AG04449 (cell line): ENCODE measurements at regions not wholly inside any gene's neighbourhood (a gene's known extent, or its start where the extent isn't known, plus 50 kb on each side); places are given as distances from the start of the nearest gene placed in this dataset.

Source experiments
- CTCF ChIA-PET: fragments of 350-600 bp; formaldehyde crosslinking; extraction: SDS; loops from one replicate; lab custom pipeline; 2021; ENCODE audit warnings: antibody characterized with exemption; lab: Yijun Ruan, JAX
- POLR2A ChIA-PET: fragments of 400-600, 350-600 bp; formaldehyde crosslinking; extraction: SDS; loops from one replicate; lab custom pipeline; 2020; ENCODE audit warnings: antibody characterized with exemption, inconsistent platforms; lab: Yijun Ruan, JAX
- DNase-seq: peaks from one replicate; pipeline ENCODE4 v3.0.0-alpha.2; 2010; ENCODE audit warnings: low read depth, low spot score
- H3K4me3 ChIP-seq: 2 replicates; pipeline ENCODE4 v1.5.1; 2011; ENCODE audit warnings: low read depth, mild to moderate bottlenecking, control low read depth, low read length
- TF ChIP-seq, protein P1 (sequence below): IDR thresholded peaks from one replicate; pipeline ENCODE4 v1.5.1; 2011; ENCODE audit warnings: mild to moderate bottlenecking, moderate library complexity, low read length, control low read depth, inconsistent platforms; ENCODE audit not compliant: insufficient read depth; ENCODE audit errors: missing control alignments

DNA sequence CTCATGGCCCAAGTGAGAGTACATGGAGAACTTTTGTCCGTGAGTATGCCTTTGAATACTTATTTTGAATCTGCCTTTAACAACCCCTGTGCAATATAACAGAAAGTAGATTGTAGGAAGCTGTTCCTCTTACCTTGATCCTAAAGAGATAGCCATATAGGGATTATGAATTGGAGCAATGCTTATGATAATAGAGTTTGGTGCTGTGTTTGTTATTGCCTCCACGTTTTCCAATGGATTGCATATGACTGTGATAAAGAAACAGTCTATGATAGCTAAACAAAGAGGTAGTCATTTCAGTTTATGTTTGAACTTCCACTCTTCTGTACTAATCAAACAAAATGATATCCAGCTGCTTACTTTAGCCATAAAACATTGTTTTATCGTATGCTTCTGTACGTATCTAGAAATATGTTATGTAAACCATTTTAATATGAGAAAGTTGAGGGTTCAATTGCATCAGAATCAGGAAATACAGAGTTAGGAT is 199.6 kb upstream of the RGMB start:
- H3K4me3 ChIP-seq, result no peak overlapping the region
- TF ChIP-seq, protein P1, sequence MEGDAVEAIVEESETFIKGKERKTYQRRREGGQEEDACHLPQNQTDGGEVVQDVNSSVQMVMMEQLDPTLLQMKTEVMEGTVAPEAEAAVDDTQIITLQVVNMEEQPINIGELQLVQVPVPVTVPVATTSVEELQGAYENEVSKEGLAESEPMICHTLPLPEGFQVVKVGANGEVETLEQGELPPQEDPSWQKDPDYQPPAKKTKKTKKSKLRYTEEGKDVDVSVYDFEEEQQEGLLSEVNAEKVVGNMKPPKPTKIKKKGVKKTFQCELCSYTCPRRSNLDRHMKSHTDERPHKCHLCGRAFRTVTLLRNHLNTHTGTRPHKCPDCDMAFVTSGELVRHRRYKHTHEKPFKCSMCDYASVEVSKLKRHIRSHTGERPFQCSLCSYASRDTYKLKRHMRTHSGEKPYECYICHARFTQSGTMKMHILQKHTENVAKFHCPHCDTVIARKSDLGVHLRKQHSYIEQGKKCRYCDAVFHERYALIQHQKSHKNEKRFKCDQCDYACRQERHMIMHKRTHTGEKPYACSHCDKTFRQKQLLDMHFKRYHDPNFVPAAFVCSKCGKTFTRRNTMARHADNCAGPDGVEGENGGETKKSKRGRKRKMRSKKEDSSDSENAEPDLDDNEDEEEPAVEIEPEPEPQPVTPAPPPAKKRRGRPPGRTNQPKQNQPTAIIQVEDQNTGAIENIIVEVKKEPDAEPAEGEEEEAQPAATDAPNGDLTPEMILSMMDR, result no peak
- POLR2A ChIA-PET, result no interaction called here
- CTCF ChIA-PET, result interaction anchor here (1.0 kb wide), 1 partner anchor 11 kb away, joined by 3 read pairs; no protein-coding TSS in a partner anchor
- DNase-seq, result no peak

DNA sequence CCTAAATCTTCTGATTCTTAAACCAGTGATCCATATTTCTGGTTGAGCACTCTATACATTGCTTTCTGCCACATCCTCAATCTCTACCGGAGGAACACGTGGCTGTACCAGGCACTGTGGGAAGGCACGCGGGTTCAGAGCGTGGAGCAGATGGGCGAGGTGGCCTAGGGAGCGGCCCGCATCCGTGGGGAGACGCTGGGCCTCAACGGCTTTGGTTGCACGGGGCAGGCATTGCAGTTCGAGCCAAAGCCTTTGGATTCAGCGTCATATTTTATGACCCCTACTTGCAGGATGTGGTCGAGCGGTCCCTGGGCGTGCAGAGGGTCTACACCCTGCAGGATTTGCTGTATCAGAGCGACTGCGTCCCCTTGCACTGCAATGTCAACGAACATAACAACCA is 197.2 kb upstream of the RGMB start:
- TF ChIP-seq, protein P1, result no peak
- CTCF ChIA-PET, result no interaction called here
- POLR2A ChIA-PET, result no interaction called here
- DNase-seq, result no peak
- H3K4me3 ChIP-seq, result no peak overlapping the region

DNA sequence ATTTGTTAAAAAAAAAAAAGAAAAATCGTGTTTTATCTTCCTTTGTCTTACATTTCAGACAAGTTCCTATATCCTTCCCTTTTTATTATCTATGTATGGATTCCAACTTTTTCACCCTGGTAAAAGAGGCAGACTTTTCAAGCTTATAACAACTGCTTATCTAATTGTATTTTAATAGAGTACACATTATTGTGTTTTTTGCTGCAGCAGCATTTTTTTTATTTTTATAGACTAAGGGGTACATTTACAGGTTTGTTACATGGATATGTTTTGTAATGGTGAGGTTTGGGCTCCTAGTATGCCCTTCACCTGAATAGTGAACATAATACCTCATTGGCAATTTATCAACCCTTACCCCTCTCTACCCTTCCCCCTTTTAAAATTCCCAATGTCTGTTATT is 195.0 kb upstream of the RGMB start:
- ChIA-PET POLR2A (no interaction called here), CTCF (interaction anchor here (1.2 kb wide), 1 partner anchor 191 kb away, joined by 3 read pairs; no protein-coding TSS in a partner anchor)
- no peak overlapping the region for H3K4me3 ChIP-seq
- TF ChIP-seq, protein P1, result no peak
- DNase-seq, result no peak

DNA sequence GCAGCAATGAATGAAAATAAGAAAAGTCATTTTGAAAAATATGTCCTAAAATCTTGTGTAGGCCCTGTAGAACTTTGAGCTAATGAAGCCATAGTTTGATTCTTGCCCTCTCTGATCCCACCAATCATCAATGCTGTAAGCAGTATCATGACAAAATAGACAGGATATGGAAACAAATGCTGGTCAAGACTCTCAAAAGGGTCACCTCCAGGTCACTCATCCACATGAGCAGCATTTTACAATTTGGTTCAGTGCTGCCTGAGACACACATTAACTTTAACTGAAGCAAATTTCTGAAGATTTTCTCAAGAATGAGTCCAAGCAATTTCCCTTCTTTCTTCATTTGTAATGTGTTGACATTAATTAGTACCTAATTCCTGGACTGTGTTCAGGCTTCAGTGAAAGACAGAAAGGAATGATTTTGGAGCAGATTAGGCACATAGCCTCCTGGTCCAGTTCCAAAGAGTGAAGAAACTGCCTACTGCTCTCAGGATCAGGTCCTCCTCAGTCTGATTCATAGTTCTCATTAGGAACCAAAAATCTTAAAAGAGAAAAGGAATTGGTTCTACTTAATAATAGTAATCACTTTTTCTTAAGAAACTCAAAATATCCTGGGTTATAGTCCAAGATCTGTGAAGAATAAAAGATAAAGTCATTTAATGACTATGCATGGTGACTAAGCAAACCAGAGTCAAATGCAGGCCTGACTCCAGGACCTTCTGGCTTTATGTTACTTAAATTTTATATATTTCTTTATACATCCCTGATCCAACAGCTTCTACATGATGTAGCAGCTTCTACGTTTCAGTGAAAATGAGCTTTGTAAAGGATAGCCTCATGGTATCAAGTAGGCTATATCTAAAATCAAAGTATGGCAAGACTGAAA is 192.1 kb upstream of the RGMB start:
- TF ChIP-seq, protein P1, result no peak
- ChIA-PET CTCF (no interaction called here), POLR2A (no interaction called here)
- H3K4me3 ChIP-seq, result no peak overlapping the region
- DNase-seq, result peak; percentile 37

DNA sequence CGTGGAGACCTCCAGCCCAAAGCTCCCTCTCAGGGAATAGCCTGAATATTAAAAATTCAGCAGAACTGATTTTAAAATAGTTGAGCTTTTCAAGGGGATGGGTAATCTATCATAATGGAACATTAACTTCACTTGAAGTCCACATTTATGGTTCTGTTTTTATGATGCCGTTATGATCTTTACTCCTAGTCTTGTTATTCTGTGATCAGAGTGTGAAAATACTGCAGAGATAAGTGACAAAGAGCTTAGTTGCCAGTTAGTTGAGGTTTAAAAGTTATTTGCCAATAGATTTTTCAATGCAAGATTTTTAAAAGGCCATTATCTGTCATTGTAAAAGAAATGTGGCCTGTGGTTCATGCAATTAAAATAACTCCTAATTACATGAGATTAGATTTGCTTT is 189.9 kb upstream of the RGMB start:
- ChIA-PET POLR2A (no interaction called here), CTCF (no interaction called here)
- no peak for DNase-seq
- TF ChIP-seq, protein P1, result no peak
- H3K4me3 ChIP-seq, result no peak overlapping the region

DNA sequence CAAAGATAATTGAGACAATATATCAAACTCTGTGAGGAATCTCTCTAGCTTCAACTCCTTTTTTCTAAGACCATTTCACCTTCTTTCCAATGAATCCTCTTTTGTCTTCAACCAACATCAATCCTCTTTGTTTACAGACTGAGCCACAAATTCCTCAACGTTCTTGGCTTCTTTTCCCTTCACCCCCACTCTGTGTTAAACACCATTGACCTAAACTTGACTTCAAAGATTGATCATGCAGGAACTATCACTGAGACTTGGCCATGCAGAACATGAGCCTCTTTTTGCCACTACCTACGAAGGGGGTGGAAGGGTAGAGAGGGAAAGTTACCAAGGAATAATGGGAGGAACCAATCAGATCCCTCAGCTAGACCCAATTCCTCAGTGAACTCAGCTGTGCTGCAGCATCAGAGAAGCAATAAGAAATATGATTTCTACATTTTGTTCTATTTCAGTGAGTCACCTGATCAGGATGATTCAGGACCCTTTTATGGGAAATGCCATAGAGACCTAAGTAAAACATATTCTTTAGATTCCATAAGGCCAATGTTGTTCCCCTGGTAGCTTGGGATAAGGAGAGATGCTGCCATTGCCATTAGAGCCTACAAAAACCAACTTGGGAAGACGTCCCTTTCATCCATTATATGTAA is 187.7 kb upstream of the RGMB start:
- POLR2A ChIA-PET, result no interaction called here
- TF ChIP-seq, protein P1, result no peak
- no peak overlapping the region for H3K4me3 ChIP-seq
- CTCF ChIA-PET, result no interaction called here
- DNase-seq, result no peak
